ENCODE measurements at regions not wholly inside any gene's neighbourhood (a gene's known extent, or its start where the extent isn't known, plus 50 kb on each side); places are given as distances from the start of the nearest gene placed in this dataset.

DNA sequence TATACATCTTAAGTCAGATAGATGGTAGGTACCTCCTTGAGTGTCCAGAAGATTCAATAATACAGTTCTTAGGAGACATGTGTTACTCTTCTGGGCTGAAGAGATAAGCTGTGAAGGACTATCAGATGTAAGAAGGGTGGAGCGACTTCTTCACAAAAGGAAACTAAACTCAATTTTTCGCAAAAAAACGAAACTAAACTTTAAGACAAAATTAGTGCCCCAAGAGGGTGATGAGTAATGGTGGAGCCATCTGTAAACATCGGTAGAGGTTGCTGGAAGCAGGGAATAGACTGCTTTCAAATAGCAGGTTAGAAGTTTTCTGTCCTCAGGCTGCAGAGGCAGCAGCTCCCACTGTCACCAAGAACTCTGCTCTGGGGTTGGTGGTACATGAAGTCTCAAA is 111.6 kb upstream of the TACR1 start:
- TF ChIP-seq EZH2phosphoT487 (IDR thresholded peaks at IDR 0.05; ENCODE audit: low read depth), result no peak
- TF ChIP-seq, protein P1, sequence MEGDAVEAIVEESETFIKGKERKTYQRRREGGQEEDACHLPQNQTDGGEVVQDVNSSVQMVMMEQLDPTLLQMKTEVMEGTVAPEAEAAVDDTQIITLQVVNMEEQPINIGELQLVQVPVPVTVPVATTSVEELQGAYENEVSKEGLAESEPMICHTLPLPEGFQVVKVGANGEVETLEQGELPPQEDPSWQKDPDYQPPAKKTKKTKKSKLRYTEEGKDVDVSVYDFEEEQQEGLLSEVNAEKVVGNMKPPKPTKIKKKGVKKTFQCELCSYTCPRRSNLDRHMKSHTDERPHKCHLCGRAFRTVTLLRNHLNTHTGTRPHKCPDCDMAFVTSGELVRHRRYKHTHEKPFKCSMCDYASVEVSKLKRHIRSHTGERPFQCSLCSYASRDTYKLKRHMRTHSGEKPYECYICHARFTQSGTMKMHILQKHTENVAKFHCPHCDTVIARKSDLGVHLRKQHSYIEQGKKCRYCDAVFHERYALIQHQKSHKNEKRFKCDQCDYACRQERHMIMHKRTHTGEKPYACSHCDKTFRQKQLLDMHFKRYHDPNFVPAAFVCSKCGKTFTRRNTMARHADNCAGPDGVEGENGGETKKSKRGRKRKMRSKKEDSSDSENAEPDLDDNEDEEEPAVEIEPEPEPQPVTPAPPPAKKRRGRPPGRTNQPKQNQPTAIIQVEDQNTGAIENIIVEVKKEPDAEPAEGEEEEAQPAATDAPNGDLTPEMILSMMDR (IDR thresholded peaks at IDR 0.05; ENCODE audit: low read depth, low read length), result no peak

Measured in OCI-LY3 (cell line).